ENCODE measurements at regions not wholly inside any gene's neighbourhood (a gene's known extent, or its start where the extent isn't known, plus 50 kb on each side); places are given as distances from the start of the nearest gene placed in this dataset.

- no peaks in the 10 kb centered on the region for H3K9me3 ChIP-seq (replicated peaks; ENCODE audit: control insufficient read depth, insufficient read depth, low read length)
- H3K9ac ChIP-seq (replicated peaks; ENCODE audit: extremely low read depth, insufficient read depth, low read length) = no peak overlapping the region
- H3K4me1 ChIP-seq (ENCODE audit: control insufficient read depth, extremely low read depth, insufficient read depth, low read length) = no peaks in the 10 kb centered on the region
- POLR2A ChIA-PET = no interaction called here
- H3K27ac ChIP-seq (ENCODE audit: insufficient read depth, low read depth, low read length) = no peak overlapping the region
- FAIRE-seq (no peak), DNase-seq (ENCODE audit: low read depth, low spot score) (no peak)
- no peaks in the 10 kb centered on the region for H4K20me1 ChIP-seq (replicated peaks; ENCODE audit: control insufficient read depth, extremely low read depth, insufficient read depth, low read length)
- H3K27me3 ChIP-seq (ENCODE audit: control insufficient read depth in 2 of 2, insufficient read depth in 2 of 2, low read length in 2 of 2) = no peaks in the 10 kb centered on the region
- no peak overlapping the region for H3K4me2 ChIP-seq (ENCODE audit: insufficient read depth, low read length)
- intact Hi-C loops (cut with micrococcal nuclease) (no loop called here), dilution Hi-C loops (cut with MboI; ENCODE audit: extremely low pct_ligation_motif_present, low sequenced_read_pairs) (no loop called here)
- no peaks in the 10 kb centered on the region for H3K79me2 ChIP-seq (ENCODE audit: control insufficient read depth, insufficient read depth, low read length)
- CTCF ChIA-PET = no interaction called here
- no peak overlapping the region for H2AFZ ChIP-seq (ENCODE audit: low read depth, low read length)
- H3K9me1 ChIP-seq (replicated peaks; ENCODE audit: control insufficient read depth, extremely low read depth, insufficient read depth, low read length) = no peaks in the 10 kb centered on the region
- no peak overlapping the region for H3K4me3 ChIP-seq (replicated peaks in 1 of 3; ENCODE audit: insufficient read depth in 1 of 3, low read depth in 1 of 3, low read length in 3 of 3)
- no TSS peak for BruUV-seq (replicated peaks)
- H3K36me3 ChIP-seq (ENCODE audit: control insufficient read depth in 2 of 2, extremely low read depth in 1 of 2, insufficient read depth in 2 of 2, low read length in 2 of 2) = no peaks in the 10 kb centered on the region
- TF ChIP-seq GATA2 (IDR thresholded peaks at IDR 0.05; ENCODE audit: insufficient read depth, insufficient read length, low read depth, low read length) (no peak), POLR2A (IDR thresholded peaks at IDR 0.05; ENCODE audit: low read depth, low read length) (no peak), MYC (IDR thresholded peaks at IDR 0.05; ENCODE audit: low read depth, low read length) (no peak), POLR2AphosphoS5 (IDR thresholded peaks at IDR 0.05; ENCODE audit: insufficient read depth, low read depth, low read length) (no peak), JUN (IDR thresholded peaks at IDR 0.05; ENCODE audit: borderline replicate concordance, insufficient read depth, insufficient read length, low read depth) (no peak), FOS (IDR thresholded peaks at IDR 0.05; ENCODE audit: borderline replicate concordance, insufficient read depth, low read length) (no peak), CTCF (IDR thresholded peaks at IDR 0.05; ENCODE audit: extremely low read depth in 1 of 2, insufficient read depth in 1 of 2, low read depth in 1 of 2, low read length in 2 of 2) (no peak), EZH2 (IDR thresholded peaks at IDR 0.05; ENCODE audit: borderline replicate concordance, low read depth, low read length, severe bottlenecking) (no peak)
- TF ChIP-seq, protein P1, sequence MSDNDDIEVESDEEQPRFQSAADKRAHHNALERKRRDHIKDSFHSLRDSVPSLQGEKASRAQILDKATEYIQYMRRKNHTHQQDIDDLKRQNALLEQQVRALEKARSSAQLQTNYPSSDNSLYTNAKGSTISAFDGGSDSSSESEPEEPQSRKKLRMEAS (IDR thresholded peaks at IDR 0.05; ENCODE audit: insufficient read depth, insufficient read length) = no peak
These were observed 612.4 kb downstream of the LTN1 start for GRCh38 chr21:28380241-28380640.
